GM12878 (cell line): ENCODE measurements at regions not wholly inside any gene's neighbourhood (a gene's known extent, or its start where the extent isn't known, plus 50 kb on each side); places are given as distances from the start of the nearest gene placed in this dataset.

ENCODE experiments used
- ATAC-seq: fragments of 200-7000 bp; cut with Tn5 transposase; 3 replicates; pipeline ENCODE4 v1.9.1; 2020; ENCODE audit warnings: mild to moderate bottlenecking, moderate library complexity
- BruUV-seq: library from RNA; stranded (reverse); fragments of 400-500 nt; replicated peaks from 2 replicates; lab custom pipeline; 2021; lab: Mats Ljungman, UMichigan
- CTCF ChIA-PET: fragments of 300-600 bp; sonication (Branson Sonifier 250); formaldehyde crosslinking; extraction: SDS; loops from one replicate; lab custom pipeline; 2021; ENCODE audit warnings: inconsistent platforms; lab: Yijun Ruan, JAX
- POLR2A ChIA-PET: fragments of 350-600 bp; formaldehyde crosslinking; extraction: SDS; loops from one replicate; lab custom pipeline; 2021; ENCODE audit warnings: inconsistent platforms; lab: Charles Lee
- RAD21 ChIA-PET: fragments of 300-600 bp; sonication (Branson Sonifier 250); formaldehyde crosslinking; loops from one replicate; lab custom pipeline; 2023; ENCODE audit warnings: antibody characterized with exemption; ENCODE audit not compliant: unreplicated experiment; lab: Charles Lee
- SMC1A ChIA-PET: fragments of 300-600 bp; sonication (Branson Sonifier 250); formaldehyde crosslinking; loops from one replicate; lab custom pipeline; 2023; ENCODE audit not compliant: unreplicated experiment, uncharacterized antibody; lab: Charles Lee
- DNase-seq: peaks from one replicate; pipeline ENCODE4 v3.0.0-alpha.2; 2011; ENCODE audit warnings: low read depth, low spot score
- FAIRE-seq: peaks from 3 replicates; lab custom pipeline; 2011; peaks lifted over from hg19 to GRCh38; lab: Jason Lieb, UNC
- H2AFZ ChIP-seq: 2 replicates; pipeline ENCODE4 v1.6.0; 2011; ENCODE audit warnings: low read depth, low read length, control low read depth; ENCODE audit not compliant: control insufficient read depth
- H3K27ac ChIP-seq: 2 replicates; pipeline ENCODE4 v1.5.1; 2011; ENCODE audit warnings: control low read depth; ENCODE audit not compliant: control insufficient read depth, insufficient read depth
- H3K27me3 ChIP-seq, 2 experiments: replicated peaks in 1 of 2; 2 replicates each; pipeline versions ENCODE4 v1.6.0 to v1.6.1; 2011; ENCODE audit warnings: low read length in 1 of 2; ENCODE audit not compliant: control insufficient read depth in 2 of 2, insufficient read depth in 2 of 2
- H3K36me3 ChIP-seq, 2 experiments: 2 replicates each; pipeline ENCODE4 v1.5.1; 2011; ENCODE audit warnings: low read length in 1 of 2; ENCODE audit not compliant: control insufficient read depth in 2 of 2, insufficient read depth in 2 of 2
- H3K4me1 ChIP-seq: 2 replicates; pipeline ENCODE4 v1.6.1; 2011; ENCODE audit warnings: mild to moderate bottlenecking, low read length, moderate library complexity, mixed read lengths; ENCODE audit not compliant: control insufficient read depth, insufficient read depth
- H3K4me2 ChIP-seq: 2 replicates; pipeline ENCODE4 v1.6.0; 2011; ENCODE audit warnings: control low read depth; ENCODE audit not compliant: control insufficient read depth, insufficient read depth
- H3K4me3 ChIP-seq: fragments of 200-600 bp; sonication (generic); 2 replicates; pipeline ENCODE4 v1.5.1; 2016
- H3K79me2 ChIP-seq: 2 replicates; pipeline ENCODE4 v1.6.0; 2011; ENCODE audit warnings: low read length; ENCODE audit not compliant: control insufficient read depth, insufficient read depth
- H3K9ac ChIP-seq: 2 replicates; pipeline ENCODE4 v1.8.0; 2011; ENCODE audit warnings: low read length, control low read depth, mixed read lengths; ENCODE audit not compliant: control insufficient read depth, insufficient read depth
- H3K9me3 ChIP-seq: replicated peaks from 3 replicates; pipeline ENCODE4 v1.5.1; 2011; ENCODE audit warnings: mild to moderate bottlenecking, low read length; ENCODE audit not compliant: control insufficient read depth, insufficient read depth
- H4K20me1 ChIP-seq: 2 replicates; pipeline ENCODE4 v1.6.0; 2011; ENCODE audit not compliant: control insufficient read depth, insufficient read depth
- GATAD2B ChIP-seq: fragments of 450-650 bp; conservative IDR thresholded peaks from 2 replicates; pipeline ENCODE4 v1.6.1; 2017; ENCODE audit warnings: low read depth, mild to moderate bottlenecking, moderate library complexity
- HCFC1 ChIP-seq: fragments of 150-350 bp; IDR thresholded peaks from 2 replicates; pipeline ENCODE4 v1.6.1; 2014; ENCODE audit warnings: low read length
- WGBS: methylation state at CpG from one replicate; pipeline ENCODE4 v1.1.6; 2016; ENCODE audit warnings: low lambda C conversion rate; ENCODE audit not compliant: insufficient replicate concordance, insufficient coverage; ENCODE audit errors: missing lambda C conversion rate; 5-methylcytosine and 5-hydroxymethylcytosine counted together
- in situ Hi-C: fragments of 300-500 bp; cut with MboI; formaldehyde crosslinking; loops from 9 replicates; pipeline ENCODE4 v1.14.3; 2018; ENCODE audit warnings: mixed read lengths
- intact Hi-C: fragments of 100-400 bp; cut with micrococcal nuclease; formaldehyde crosslinking; loops from one replicate; pipeline ENCODE4 v1.14.2; 2022; ENCODE audit not compliant: unreplicated experiment
- TF ChIP-seq, protein P1 (sequence below), 3 experiments: IDR thresholded peaks in 2 of 3; conservative IDR thresholded peaks in 1 of 3; 2 replicates each; pipeline ENCODE4 v1.5.1; 2011; ENCODE audit warnings: low read depth in 3 of 3, low read length in 3 of 3, mild to moderate bottlenecking in 3 of 3, control low read depth in 2 of 3, moderate library complexity in 2 of 3, inconsistent platforms in 1 of 3, mixed read lengths in 1 of 3; ENCODE audit not compliant: control insufficient read depth in 2 of 3, insufficient read depth in 1 of 3; ENCODE audit errors: extremely low read depth in 1 of 3
- TF ChIP-seq, protein P2 (sequence below): fragments of 450-650 bp; formaldehyde crosslinking; IDR thresholded peaks from 2 replicates; pipeline ENCODE4 v1.4.0; 2022; ENCODE audit warnings: mild to moderate bottlenecking, moderate library complexity

DNA sequence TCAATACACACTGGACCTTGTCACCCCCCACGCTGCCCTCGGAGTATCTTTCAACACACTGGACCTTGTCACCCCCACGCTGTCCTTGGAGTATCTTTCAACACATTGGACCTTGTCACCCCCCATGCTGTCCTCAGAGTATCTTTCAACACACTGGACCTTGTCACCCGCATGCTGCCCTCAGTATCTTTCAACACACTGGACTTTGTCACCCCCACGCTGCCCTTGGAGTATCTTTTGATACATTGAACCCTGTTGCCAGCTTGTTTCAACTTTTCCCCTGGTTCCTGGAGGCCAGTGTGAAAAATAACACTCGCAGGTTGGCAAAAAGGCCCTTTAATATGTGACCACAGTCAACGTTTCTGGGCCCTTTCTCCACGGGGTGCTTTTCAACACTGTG is 247.8 kb downstream of the TEX29 start:
- no peak for ATAC-seq
- Histone ChIP-seq H4K20me1 (no peaks in the 10 kb centered on the region), H3K27me3 (no peaks in the 10 kb centered on the region), H3K9ac (no peak overlapping the region), H3K4me3 (no peak overlapping the region), H3K36me3 (no peaks in the 10 kb centered on the region), H3K79me2 (no peaks in the 10 kb centered on the region)
- WGBS = 18% methylated on average over 8 of the region's 8 CpGs
- intact Hi-C loops (no loop called here), in situ Hi-C loops (no loop called here)
- RAD21 ChIA-PET = no interaction called here
- SMC1A ChIA-PET = no interaction called here
- no TSS peak for BruUV-seq
- DNase-seq = no peak
- POLR2A ChIA-PET = no interaction called here
- TF ChIP-seq, protein P1, sequence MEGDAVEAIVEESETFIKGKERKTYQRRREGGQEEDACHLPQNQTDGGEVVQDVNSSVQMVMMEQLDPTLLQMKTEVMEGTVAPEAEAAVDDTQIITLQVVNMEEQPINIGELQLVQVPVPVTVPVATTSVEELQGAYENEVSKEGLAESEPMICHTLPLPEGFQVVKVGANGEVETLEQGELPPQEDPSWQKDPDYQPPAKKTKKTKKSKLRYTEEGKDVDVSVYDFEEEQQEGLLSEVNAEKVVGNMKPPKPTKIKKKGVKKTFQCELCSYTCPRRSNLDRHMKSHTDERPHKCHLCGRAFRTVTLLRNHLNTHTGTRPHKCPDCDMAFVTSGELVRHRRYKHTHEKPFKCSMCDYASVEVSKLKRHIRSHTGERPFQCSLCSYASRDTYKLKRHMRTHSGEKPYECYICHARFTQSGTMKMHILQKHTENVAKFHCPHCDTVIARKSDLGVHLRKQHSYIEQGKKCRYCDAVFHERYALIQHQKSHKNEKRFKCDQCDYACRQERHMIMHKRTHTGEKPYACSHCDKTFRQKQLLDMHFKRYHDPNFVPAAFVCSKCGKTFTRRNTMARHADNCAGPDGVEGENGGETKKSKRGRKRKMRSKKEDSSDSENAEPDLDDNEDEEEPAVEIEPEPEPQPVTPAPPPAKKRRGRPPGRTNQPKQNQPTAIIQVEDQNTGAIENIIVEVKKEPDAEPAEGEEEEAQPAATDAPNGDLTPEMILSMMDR (IDR thresholded peaks at IDR 0.05 in 2 of 3, conservative IDR thresholded peaks at IDR 0.05 in 1 of 3; ENCODE audit: control insufficient read depth in 2 of 3, extremely low read depth in 1 of 3, insufficient read depth in 1 of 3, low read depth in 3 of 3, low read length in 3 of 3) = no peak
- TF ChIP-seq GATAD2B (no peak), HCFC1 (no peak)
- TF ChIP-seq, protein P2, sequence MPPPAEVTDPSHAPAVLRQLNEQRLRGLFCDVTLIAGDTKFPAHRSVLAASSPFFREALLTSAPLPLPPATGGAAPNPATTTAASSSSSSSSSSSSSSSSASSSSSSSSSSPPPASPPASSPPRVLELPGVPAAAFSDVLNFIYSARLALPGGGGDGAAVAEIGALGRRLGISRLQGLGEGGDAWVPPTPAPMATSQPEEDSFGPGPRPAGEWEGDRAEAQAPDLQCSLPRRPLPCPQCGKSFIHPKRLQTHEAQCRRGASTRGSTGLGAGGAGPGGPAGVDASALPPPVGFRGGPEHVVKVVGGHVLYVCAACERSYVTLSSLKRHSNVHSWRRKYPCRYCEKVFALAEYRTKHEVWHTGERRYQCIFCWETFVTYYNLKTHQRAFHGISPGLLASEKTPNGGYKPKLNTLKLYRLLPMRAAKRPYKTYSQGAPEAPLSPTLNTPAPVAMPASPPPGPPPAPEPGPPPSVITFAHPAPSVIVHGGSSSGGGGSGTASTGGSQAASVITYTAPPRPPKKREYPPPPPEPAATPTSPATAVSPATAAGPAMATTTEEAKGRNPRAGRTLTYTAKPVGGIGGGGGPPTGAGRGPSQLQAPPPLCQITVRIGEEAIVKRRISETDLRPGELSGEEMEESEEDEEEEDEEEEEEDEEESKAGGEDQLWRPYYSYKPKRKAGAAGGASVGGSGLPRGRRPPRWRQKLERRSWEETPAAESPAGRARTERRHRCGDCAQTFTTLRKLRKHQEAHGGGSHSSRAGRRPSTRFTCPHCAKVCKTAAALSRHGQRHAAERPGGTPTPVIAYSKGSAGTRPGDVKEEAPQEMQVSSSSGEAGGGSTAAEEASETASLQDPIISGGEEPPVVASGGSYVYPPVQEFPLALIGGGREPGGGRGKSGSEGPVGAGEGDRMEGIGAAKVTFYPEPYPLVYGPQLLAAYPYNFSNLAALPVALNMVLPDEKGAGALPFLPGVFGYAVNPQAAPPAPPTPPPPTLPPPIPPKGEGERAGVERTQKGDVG (CRISPR knock-in tag) = no peak
- TF ChIP-seq, all 136 proteins: peak for 0
- no peak overlapping the region for H2AFZ ChIP-seq
- CTCF ChIA-PET = no interaction called here
- no peaks in the 10 kb centered on the region for H3K4me1 ChIP-seq
- no peaks in the 10 kb centered on the region; the same call in 2 of the 3 replicates for H3K9me3 ChIP-seq
- H3K4me2 ChIP-seq = no peak overlapping the region
- FAIRE-seq = no peak
- no peak overlapping the region for H3K27ac ChIP-seq
